ENCODE measurements at regions not wholly inside any gene's neighbourhood (a gene's known extent, or its start where the extent isn't known, plus 50 kb on each side); places are given as distances from the start of the nearest gene placed in this dataset.

DNA sequence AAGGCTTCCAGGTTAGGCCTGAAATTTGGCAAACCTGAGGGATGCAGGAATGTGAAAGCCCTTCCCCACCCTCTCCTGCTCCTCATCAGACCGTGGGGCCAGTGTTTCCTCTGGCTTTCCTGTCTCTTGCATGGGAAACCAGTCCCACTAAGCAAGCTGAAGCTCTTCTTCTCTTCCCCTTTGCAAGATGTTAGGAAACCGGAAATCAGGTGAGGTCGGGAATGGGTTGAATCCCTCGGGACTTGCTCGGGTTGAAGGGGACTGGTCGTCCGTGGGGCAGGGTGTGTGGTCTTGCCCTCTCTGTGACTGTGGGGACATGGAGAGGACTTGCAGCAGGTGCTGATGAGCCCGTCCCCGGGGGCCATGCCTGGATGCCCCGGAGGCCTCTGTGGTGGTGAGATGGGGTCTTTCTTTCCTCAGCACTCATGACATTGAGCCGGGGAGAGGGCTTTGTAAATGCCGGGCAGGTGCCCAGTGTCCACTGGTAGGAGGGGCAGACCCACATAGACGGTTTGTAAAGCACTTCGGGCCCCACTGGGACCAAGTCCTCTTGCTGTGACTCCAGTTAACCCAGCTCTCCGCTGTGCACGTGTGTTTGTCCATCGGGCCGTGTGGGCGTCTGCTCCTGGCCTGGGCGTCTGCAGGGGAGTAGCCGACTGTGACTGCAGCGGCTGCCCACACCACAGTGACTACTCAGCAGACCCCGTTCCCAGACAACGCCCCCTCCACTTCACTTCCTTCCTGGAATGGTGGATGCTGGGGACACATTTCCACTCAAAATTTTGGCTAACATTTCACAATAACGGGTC is 373.9 kb downstream of the GLRX3 start:
- H3K27me3 ChIP-seq (ENCODE audit: control insufficient read depth, extremely low read depth, insufficient read depth, low read length): no peaks in the 10 kb centered on the region
- TF ChIP-seq, protein P1, sequence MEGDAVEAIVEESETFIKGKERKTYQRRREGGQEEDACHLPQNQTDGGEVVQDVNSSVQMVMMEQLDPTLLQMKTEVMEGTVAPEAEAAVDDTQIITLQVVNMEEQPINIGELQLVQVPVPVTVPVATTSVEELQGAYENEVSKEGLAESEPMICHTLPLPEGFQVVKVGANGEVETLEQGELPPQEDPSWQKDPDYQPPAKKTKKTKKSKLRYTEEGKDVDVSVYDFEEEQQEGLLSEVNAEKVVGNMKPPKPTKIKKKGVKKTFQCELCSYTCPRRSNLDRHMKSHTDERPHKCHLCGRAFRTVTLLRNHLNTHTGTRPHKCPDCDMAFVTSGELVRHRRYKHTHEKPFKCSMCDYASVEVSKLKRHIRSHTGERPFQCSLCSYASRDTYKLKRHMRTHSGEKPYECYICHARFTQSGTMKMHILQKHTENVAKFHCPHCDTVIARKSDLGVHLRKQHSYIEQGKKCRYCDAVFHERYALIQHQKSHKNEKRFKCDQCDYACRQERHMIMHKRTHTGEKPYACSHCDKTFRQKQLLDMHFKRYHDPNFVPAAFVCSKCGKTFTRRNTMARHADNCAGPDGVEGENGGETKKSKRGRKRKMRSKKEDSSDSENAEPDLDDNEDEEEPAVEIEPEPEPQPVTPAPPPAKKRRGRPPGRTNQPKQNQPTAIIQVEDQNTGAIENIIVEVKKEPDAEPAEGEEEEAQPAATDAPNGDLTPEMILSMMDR (optimal IDR thresholded peaks at IDR 0.05 in 1 of 3, IDR thresholded peaks at IDR 0.05 in 1 of 3, conservative IDR thresholded peaks at IDR 0.05 in 1 of 3; ENCODE audit: extremely low read depth in 1 of 3, insufficient read depth in 2 of 3, low read length in 3 of 3): no peak
- TF ChIP-seq EZH2 (IDR thresholded peaks at IDR 0.05; ENCODE audit: low read length): no peak
- H3K4me1 ChIP-seq (ENCODE audit: control insufficient read depth, extremely low read depth, insufficient read depth, low read length): no peaks in the 10 kb centered on the region
- no peak overlapping the region for H3K27ac ChIP-seq (ENCODE audit: control insufficient read depth, insufficient read depth, low read length)
- no peak overlapping the region for H3K4me3 ChIP-seq (ENCODE audit: control insufficient read depth in 2 of 3, extremely low read depth in 1 of 3, insufficient read depth in 2 of 3, low read depth in 1 of 3, low read length in 3 of 3)
- dilution Hi-C loops (cut with MboI; ENCODE audit: extremely low pct_ligation_motif_present, low sequenced_read_pairs): no loop called here
- no peak overlapping the region for H3K9ac ChIP-seq (ENCODE audit: control insufficient read depth, extremely low read depth, insufficient read depth, low read length)
- DNase-seq (ENCODE audit: low read depth, low spot score): no peak
- H4K20me1 ChIP-seq (ENCODE audit: control insufficient read depth, extremely low read depth, insufficient read depth, low read length): no peaks in the 10 kb centered on the region
- H3K4me2 ChIP-seq (ENCODE audit: control insufficient read depth, extremely low read depth, insufficient read depth, low read depth, low read length): no peak overlapping the region
- no peaks in the 10 kb centered on the region for H3K9me1 ChIP-seq (ENCODE audit: control insufficient read depth, extremely low read depth, insufficient read depth, low read length)
- FAIRE-seq: no peak
- no peak overlapping the region for H2AFZ ChIP-seq (ENCODE audit: control insufficient read depth, low read length)
- H3K79me2 ChIP-seq (ENCODE audit: control insufficient read depth, insufficient read depth, low read length): no peaks in the 10 kb centered on the region
- no peaks in the 10 kb centered on the region for H3K36me3 ChIP-seq (ENCODE audit: control insufficient read depth in 2 of 2, extremely low read depth in 1 of 2, insufficient read depth in 2 of 2, low read length in 2 of 2)
- peaks cover 6% of the 10 kb centered on the region for H3K9me3 ChIP-seq (ENCODE audit: control insufficient read depth, low read depth, low read length)

DNA sequence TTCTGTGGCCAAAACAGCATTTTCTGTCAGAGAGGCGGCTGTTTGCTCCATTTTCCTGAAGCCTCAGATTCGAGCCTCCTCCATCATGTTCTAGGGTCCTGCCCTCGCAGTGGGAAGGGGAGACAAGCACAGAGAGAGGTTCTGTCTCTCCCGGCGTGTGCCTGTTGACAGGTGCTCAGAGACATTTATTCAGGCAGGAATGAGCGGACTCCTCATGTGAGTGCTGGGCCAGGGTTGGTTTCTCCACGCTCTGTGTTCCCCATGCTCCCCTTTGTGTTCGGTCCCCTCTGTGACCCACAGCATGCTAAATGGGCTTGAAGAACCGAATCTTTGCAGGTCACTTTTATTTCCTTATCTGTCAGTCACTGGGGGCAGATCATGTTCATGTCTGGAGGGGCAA is 374.6 kb downstream of the GLRX3 start:
- TF ChIP-seq, protein P1 (optimal IDR thresholded peaks at IDR 0.05 in 1 of 3, IDR thresholded peaks at IDR 0.05 in 1 of 3, conservative IDR thresholded peaks at IDR 0.05 in 1 of 3; ENCODE audit: extremely low read depth in 1 of 3, insufficient read depth in 2 of 3, low read length in 3 of 3): no peak
- no peak for TF ChIP-seq EZH2 (IDR thresholded peaks at IDR 0.05; ENCODE audit: low read length)
- no peaks in the 10 kb centered on the region for H3K79me2 ChIP-seq (ENCODE audit: control insufficient read depth, insufficient read depth, low read length)
- no peak overlapping the region for H3K9ac ChIP-seq (ENCODE audit: control insufficient read depth, extremely low read depth, insufficient read depth, low read length)
- no peak for DNase-seq (ENCODE audit: low read depth, low spot score)
- no peaks in the 10 kb centered on the region for H3K9me1 ChIP-seq (ENCODE audit: control insufficient read depth, extremely low read depth, insufficient read depth, low read length)
- FAIRE-seq: no peak
- H3K9me3 ChIP-seq (ENCODE audit: control insufficient read depth, low read depth, low read length): peaks cover 8% of the 10 kb centered on the region
- no peaks in the 10 kb centered on the region for H3K27me3 ChIP-seq (ENCODE audit: control insufficient read depth, extremely low read depth, insufficient read depth, low read length)
- H3K4me1 ChIP-seq (ENCODE audit: control insufficient read depth, extremely low read depth, insufficient read depth, low read length): no peaks in the 10 kb centered on the region
- H4K20me1 ChIP-seq (ENCODE audit: control insufficient read depth, extremely low read depth, insufficient read depth, low read length): no peaks in the 10 kb centered on the region
- dilution Hi-C loops (cut with MboI; ENCODE audit: extremely low pct_ligation_motif_present, low sequenced_read_pairs): no loop called here
- no peak overlapping the region for H2AFZ ChIP-seq (ENCODE audit: control insufficient read depth, low read length)
- no peak overlapping the region for H3K4me2 ChIP-seq (ENCODE audit: control insufficient read depth, extremely low read depth, insufficient read depth, low read depth, low read length)
- no peak overlapping the region for H3K27ac ChIP-seq (ENCODE audit: control insufficient read depth, insufficient read depth, low read length)
- H3K36me3 ChIP-seq (ENCODE audit: control insufficient read depth in 2 of 2, extremely low read depth in 1 of 2, insufficient read depth in 2 of 2, low read length in 2 of 2): no peaks in the 10 kb centered on the region
- H3K4me3 ChIP-seq (ENCODE audit: control insufficient read depth in 2 of 3, extremely low read depth in 1 of 3, insufficient read depth in 2 of 3, low read depth in 1 of 3, low read length in 3 of 3): no peak overlapping the region
